ENCODE measurements at regions not wholly inside any gene's neighbourhood (a gene's known extent, or its start where the extent isn't known, plus 50 kb on each side); places are given as distances from the start of the nearest gene placed in this dataset.
"Not testable (repeated sequence)": the region's sequence is repeated elsewhere in the genome, so short reads cannot be mapped to it uniquely, and the experiment has no call there.

DNA sequence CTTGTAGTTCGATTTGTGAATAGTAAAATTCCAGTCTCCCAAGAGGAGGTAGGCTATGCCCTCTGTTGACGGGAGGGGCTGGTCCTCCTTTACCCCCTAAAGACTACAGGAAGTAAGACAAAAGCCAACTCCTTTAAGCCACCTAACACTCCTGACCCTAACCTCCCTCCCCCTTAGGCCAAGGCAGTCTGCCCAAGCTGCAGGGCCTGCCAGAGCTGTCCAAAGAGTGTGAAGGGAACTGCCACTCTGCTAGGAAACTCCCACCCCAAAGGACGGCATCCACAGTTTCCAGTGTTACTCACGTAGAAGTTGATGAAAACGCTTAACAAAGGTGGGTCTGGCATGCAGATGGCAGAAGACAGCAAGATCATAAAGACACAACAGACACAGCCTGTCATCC is 803.2 kb downstream of the PLA2G4A start:
- no peak for DNase-seq (ENCODE audit: low read depth)

DNA sequence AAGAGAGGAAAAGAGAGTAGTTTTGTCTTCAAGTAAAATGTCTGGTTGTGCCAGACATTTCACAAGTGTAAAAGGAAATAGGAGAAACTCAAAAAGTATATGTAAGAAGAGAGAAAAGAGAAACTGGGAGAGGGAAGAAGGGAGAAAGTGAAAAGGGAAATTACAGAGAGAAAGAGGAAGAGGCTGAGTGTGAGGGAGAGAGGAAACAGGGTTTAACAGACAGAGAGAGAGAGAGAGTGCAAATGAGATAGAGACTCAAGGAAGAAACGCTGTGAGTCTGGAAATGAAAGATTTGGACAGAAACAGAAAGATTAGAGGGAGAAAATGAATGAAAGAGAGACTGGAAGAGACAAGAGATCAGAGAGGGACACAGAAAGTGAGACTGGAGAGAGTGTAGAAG is 806.2 kb downstream of the PLA2G4A start:
- DNase-seq (ENCODE audit: low read depth): no peak

DNA sequence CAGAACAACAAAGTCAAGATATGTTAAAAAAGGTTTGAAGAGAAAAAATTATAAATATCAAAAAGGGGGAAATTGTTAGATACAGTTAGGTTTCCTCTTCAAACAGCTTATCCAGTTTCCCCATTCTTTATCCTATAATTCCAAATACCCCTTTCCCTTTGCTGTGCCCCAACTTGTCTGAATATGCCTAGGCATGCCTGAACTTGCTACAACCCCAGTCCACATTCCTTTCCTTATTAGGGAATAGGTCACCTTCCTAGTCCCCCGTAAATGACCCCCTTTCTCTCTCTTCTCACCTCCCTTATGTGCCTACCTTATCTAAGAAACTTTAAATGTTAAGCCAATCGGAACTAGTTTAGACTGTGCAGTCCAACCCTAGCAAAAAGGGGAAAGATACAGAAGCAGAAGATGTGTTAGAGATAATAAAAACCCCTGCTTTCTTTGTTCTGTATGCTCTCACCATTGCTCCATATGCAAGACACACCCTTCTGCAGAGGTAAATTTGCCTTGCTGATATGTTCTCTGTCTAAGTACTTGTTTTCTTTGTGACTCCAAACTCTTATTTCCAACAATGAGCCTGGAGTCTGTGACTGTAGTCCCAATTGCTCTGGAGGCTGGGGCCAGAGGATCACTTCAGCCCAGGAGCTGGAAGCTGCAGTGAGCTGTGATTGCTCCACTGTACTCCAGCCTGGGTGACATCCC is 810.1 kb downstream of the PLA2G4A start:
- no peak for DNase-seq (ENCODE audit: low read depth)

DNA sequence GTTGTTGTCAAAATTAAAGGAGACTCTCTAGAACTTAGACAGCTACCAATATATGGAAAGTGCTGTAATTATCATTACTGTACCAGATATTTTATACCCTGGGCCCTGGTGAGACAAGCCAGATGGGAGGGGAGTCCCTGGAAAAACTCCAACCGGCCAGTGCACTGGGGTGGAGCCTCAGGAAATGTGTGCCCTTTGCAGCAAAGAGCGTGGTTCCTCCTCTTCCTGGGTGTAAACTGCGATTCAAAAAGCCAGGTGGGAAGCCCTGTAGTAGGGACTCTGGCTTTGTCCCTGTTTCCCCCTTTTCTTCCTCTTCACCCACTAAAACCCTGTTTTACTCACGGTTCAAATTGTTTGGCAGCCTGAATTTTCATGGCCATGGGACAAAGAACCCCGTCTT is 812.3 kb downstream of the PLA2G4A start:
- DNase-seq (ENCODE audit: low read depth): no peak

DNA sequence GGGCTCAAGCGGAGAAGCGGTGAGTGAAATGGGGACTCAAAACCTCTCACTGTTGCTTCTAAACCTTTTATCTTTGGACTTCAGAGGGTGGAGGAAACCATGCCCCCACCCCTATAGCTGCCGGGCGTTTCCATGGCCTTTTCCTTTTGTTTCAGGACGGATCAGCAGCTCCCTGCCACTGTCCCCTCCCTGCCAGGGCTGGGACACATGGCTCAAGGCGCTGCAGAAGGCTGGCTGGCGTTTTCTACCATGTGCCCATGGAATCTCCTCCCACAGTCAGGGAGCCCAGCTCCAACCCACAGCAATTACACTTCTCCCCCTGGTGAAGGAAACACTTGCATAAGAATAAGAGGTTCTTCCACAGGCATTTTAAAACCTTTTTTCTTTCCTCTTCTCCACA is 812.7 kb downstream of the PLA2G4A start:
- DNase-seq (ENCODE audit: low read depth): no peak

DNA sequence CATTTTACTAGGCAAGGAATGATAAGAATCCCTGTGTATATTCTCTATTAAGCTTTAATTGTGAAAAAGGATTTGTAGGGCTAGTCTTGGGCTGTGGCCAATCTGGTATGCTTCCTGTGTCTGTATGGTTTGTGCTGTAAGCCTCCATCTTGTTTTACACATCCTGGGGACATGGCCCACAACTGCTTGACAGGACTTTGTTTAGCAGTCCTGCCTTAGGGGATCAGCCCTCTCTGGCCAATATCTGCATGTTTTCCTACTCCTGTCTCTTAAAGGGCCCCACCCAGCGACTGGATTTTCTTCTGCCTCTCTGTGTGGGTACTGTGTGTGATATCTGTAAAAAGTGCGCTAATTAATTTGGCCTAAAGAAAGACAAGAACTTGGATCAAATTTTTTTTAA is 813.2 kb downstream of the PLA2G4A start:
- no peak for DNase-seq (ENCODE audit: low read depth)

DNA sequence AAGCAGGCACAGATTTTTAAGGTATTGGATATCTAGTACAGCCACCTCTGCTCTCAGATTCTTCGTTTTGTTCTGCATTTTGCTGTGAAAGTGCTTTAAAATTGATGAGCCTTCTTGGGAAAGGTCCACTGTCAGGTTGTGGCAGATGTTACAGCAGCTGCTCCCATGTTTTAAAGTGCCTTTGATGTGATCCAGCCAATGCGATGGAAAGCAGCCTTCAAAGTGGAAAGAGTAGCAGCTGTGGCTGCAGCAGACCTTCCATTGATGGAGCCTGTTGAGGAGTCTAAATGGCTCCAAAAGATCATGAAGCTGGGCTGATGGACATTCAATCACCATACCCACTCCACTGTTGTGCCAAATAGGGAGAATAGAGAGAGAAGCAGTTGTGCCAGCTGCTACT is 816.9 kb downstream of the PLA2G4A start:
- DNase-seq (ENCODE audit: low read depth): no peak

DNA sequence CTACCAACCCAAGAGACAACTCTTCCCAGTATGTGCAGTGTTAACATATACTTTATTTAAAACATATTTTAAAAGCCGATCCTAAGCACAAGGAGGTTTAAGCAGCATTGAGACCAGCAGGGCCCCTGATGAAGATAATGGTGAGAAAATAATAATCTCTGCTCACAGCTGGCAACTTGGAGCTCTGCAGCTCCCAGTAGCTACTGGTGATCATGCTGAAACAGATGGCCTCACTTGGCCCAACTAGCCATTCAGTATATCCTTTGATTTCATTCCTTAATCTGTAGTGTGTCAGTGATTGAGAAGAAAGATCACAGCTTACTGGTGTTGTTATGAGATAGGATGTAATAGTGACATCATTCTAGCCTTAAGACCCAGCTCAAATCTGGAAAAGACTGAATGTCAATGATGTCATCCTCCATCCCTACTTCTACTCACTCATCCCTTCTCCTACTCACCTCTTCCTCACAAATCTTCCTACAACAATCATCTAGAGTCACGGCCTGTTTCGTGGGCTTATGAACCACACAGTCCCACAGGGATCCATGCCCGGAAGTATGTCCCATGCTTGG is 817.9 kb downstream of the PLA2G4A start:
- no peak for DNase-seq (ENCODE audit: low read depth)

DNA sequence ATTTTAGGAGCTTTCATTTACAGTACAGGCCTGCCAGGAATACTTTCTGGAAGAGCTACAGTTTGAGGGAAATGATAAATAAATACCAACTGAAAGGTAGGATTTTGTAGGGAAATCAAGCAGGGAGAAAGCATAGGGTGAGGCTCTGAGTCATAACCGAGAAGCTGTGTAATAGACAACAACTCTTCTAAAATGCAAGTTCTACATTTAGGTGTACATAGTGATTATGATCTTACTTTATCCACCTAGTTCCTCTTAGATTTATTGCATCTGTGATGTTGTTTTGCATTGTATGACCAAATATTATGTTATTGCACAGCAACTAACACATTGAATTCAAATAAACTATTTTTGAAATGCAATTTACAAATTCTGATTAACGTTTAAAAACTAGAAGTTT is 819.3 kb downstream of the PLA2G4A start:
- DNase-seq (ENCODE audit: low read depth): no peak

DNA sequence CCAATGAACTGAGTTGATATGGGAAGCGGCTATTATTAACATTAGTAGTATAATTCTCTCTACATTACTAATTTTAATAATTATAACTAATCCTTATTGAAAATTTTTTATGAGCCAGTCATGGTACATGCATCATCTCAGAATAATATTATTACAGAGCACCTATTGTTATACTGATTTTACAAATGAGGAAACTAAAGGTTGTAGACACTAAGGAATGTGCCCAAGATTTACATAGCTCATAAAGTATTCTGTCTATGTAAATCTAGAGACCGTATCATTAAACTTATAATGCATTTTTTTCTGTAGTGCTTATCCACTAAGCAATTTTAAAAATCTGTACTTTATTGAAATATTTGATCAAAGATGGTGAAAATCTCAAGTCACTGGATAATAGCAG is 825.9 kb downstream of the PLA2G4A start:
- DNase-seq (ENCODE audit: low read depth): no peak

DNA sequence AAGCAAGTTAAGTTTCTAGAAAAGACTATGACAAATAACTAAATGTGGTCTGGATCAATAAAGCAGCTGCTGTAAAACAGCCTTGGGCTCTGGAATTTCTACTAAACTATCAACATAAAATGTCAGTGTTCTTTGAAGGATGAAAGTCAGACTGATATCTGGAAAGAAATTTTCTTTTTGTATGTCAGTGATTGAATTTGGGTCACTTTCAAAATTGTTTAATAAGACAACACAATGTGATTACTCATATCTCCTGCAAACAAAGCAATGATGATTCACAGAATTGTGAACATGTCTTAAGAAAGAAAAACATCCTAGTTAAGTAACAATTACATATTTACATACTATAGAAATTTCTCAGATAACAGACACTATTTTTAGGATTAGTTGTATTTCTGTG is 826.4 kb downstream of the PLA2G4A start:
- no peak for DNase-seq (ENCODE audit: low read depth)

DNA sequence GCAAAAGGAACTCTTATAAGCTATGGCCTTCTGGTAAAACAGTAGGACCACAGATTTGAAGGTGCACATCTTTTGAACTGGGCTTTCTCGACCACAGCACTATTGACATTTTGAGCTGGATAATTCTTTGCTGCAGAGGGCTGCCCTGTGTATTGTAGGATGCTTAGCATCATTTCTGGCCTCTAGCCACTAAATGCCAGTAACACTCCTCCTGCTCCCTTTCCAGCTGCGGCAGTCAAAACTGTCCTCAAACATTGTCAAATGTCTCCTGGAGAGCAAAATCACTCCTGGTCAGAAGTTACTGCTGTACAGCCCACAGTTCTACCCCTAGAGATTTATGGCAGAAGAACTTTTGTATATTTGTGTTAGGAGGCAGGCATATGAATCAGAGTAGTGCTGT is 836.7 kb downstream of the PLA2G4A start:
- DNase-seq (ENCODE audit: low read depth): no peak

DNA sequence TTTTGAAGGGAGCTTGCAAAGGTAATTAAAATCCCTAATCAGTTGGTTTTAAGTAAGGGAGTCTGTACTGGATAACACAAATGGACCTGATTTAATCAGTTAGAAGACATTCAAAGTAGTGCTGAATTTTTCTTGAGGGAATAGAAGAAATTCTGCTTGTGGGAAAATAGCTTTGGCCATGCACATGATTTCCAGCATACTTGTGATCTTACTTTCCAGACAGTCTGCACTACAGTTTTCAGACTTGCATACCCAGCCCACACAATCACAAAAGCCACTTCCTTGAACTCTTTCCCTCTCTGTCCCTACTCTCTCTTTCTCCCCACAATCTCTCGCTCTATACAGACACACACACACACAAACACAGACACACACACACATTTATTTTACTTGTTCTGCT is 852.1 kb downstream of the PLA2G4A start:
- no peak for DNase-seq (ENCODE audit: low read depth)

DNA sequence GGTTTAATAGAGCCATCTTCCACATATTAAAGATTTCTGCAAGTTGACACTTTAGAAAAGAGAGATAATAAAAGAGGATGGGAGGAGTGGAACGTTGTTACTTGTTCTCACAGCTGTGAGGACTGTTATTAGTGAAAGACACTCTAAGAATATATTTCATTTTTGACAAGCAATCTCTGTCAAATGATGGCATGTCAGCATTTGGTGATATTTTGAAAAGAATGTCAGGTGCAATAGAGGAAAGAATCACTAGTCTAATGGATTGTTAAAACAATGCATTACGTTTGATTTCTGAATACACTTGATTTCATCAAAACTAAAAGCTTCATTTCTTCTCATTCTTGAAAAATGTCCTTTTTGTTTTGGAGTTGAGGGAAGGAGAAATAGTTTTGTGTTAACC is 853.4 kb downstream of the PLA2G4A start:
- DNase-seq (ENCODE audit: low read depth): no peak

DNA sequence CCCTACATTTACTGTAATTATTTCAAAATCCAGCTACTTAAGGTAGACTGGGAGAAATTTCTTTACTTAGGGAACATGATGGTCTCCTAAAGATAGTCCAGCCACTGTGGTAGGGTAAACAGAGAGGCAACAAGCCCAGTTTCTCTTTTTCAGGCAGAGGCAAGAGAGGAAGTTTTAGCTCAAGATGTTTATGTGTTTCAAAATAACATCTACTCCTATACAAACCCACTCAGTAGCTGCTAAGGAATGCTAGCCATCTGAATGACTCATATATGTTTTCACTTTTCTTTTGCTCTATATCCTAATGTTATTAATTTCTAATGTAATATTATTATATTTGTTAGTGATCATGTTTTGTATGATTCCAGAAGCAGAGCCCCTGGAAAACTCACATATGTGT is 856.6 kb downstream of the PLA2G4A start:
- no peak for DNase-seq (ENCODE audit: low read depth)

DNA sequence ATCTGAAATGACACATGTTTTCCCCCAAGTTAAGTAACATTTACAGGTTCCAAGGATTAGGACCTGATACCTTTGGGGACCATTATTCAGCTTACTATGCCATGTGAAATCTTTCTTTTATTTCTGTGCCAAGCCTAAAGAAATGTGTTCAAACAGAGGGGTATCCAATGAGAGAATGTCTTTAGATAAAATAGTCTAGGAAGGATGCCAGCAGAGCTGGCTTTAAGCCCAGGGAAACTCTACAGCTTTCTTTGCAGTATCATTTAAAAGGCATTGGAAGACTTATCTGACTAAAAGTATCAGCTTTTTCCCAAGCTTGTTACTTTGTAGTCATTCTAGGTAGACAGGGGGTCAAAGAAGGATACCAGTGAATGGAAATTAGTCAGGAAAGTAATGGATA is 860.4 kb downstream of the PLA2G4A start:
- DNase-seq (ENCODE audit: low read depth): peak; percentile 28

DNA sequence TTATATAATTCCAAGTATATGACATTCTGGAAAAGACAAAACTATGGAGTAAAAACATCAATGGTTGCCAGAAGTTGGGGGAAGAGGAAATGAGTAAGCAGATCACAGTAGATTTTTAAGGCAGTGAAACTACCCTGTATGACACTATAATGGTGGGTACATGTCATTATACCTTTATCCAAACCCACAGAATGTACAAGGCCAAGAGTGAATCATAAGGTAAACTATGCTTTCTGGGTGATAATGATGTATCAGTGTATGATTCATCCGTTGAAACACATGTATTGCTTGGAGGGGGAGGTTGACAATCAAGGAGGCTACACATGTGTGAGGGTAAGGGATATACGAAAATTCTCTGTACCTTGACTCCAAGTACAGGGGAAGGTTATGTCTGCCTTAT is 862.7 kb downstream of the PLA2G4A start:
- peak; percentile 47 for DNase-seq (ENCODE audit: low read depth)

DNA sequence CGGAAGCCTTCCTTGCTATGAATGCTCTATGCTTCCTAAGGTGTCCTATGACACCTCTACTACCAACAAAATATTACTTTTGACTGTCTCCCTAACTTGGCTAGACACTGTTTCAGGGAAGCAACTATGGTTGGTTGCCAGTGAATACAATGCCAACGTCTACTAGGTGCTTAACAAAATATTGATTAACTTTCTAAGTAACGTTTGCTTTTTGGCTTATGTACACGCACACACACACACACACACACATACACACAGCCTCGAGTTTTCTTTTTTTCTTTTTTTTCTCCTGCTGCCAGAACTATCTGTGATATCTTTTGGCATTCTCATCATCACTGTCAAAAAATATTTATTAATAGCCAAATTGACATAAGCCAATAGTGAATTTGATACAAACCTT is 864.0 kb downstream of the PLA2G4A start:
- no peak for DNase-seq (ENCODE audit: low read depth)

DNA sequence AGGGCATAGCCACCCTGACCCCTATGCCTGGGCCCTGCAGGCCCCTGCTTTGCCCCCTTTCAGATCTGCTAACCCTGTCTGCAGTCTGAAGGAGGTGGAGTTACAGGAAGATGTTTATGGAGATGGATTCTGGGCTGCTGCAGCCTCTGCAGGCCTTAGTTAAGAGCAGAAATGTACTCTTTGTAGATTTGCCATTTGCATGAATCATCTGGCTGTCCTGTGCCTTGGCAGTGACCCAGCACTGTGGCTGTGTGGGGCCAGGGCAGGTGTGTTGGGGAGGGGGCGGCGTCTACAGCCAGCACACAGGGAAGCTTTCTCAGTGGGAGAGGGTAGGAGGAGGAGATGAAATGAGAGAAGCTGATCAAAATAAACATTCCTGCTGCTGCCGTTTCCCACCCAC is 867.3 kb downstream of the PLA2G4A start:
- no peak for DNase-seq (ENCODE audit: low read depth)

DNA sequence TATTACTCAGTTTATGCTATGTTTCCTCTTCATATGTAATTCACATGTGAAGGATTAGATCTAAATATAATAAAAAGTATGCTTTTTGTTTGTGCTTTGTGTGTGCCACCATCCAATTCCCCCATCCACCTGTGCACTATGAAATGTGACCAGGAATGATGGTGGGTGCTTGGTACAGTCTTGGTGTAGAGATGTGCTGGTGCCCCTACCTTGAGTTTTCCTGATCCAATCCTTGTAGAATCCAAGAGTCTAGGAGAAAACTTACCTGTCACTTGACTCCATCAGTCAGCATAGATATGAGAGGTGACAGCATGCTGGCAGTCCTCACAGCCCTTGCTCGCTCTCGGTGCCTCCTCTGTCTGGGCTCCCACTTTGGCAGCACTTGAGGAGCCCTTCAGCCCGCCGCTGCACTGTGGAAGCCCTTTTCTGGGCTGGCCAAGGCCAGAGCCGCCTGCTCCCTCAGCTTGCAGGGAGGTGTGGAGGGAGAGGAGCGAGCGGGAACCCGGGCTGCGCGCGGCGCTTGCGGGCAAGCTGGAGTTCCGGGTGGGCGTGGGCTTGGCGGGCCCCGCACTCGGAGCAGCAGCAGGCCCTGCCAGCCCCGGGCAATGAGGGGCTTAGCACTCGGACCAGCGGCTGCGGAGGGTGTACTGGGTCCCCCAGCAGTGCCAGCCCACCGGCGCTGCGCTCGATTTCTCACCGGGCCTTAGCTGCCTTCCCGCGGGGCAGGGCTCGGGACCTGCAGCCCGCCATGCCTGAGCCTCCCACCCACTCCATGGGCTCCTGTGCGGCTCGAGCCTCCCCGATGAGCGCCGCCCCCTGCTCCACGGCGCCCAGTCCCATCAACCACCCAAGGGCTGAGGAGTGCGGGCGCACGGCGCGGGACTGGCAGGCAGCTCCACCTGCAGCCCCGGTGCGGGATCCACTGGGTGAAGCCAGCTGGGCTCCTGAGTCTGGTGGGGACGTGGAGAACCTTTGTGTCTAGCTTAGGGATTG is 874.7 kb downstream of the PLA2G4A start:
- not testable (repeated sequence) for DNase-seq (ENCODE audit: low read depth)

DNA sequence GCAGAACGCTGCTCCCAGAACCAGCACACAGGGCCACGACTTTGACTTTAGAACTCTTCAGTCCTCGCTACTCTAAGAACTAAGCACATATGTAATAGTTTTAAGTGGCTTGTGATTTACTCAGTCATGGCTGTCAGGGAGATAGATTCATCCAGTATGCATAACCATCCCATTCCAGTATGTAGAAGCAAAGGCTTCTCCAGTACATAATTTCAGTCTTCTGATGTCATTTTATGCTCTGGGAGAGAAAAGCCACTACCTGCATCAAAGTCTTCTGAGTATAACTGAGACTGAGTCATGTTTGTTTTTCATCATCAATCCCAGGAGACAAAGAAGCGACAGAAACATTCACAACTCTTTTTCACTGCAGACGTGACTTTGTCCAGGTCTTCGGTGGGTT is 885.7 kb downstream of the PLA2G4A start:
- no peak for DNase-seq (ENCODE audit: low read depth)

DNA sequence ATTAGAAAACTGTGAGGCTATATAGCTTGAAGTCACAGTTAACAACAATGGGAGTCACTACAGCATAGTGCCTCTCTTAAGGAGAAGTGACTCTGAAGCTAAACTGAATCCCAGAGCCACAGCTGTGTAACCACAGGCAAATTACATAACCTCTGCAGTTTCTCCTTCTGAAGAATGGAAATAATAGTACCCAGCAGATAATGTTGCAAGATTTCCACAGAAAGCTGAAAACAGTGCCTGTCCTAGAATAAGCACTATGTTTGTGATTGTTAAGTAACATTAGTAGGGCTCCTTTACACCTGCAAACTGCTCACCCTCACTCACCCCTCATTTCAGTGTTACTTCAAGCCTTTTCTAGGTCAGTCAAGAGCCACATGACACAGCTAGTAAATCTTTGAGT is 886.7 kb downstream of the PLA2G4A start:
- no peak for DNase-seq (ENCODE audit: low read depth)

DNA sequence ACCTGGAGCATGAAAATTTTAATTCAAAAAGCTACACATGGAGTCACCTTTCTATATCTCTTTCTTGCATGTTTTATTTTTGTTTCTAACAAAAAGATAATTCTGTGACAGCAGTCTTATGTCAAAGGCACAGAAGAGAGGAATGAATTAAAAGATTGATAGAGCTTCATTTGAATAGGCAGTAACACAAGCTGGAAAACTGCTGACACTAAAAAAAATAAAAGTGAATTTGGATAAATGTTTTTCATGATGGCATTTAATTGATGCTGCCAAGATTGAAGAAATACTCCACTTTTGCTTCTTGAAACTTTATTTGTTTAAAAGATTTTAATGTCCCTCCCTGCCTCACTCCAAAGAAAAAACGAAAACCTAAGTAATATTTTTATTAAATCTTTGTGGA is 887.4 kb downstream of the PLA2G4A start:
- DNase-seq (ENCODE audit: low read depth): no peak

Data from stromal cell of bone marrow (primary cell).